ENCODE measurements at regions not wholly inside any gene's neighbourhood (a gene's known extent, or its start where the extent isn't known, plus 50 kb on each side); places are given as distances from the start of the nearest gene placed in this dataset.

GRCh38 chr1:99439433-99440075, 175.3 kb downstream of the PLPPR4 start:
- H2AFZ ChIP-seq (ENCODE audit: low read length), result no peak overlapping the region
- H3K4me3 ChIP-seq (ENCODE audit: extremely low read depth in 1 of 4, insufficient read depth in 2 of 4, low read depth in 3 of 4, low read length in 4 of 4), result no peak overlapping the region
- no peak overlapping the region for H2BK120ac ChIP-seq (replicated peaks; ENCODE audit: low read depth, low read length)
- H4K20me1 ChIP-seq (replicated peaks in 1 of 2; ENCODE audit: control insufficient read depth in 1 of 2, insufficient read depth in 2 of 2, low read length in 2 of 2), result no peaks in the 10 kb centered on the region
- no peaks in the 10 kb centered on the region for H3K9me3 ChIP-seq (ENCODE audit: insufficient read depth in 2 of 2, low read depth in 1 of 2, low read length in 1 of 2)
- H3K4me2 ChIP-seq (ENCODE audit: insufficient read depth in 1 of 2, low read depth in 2 of 2, low read length in 2 of 2), result no peak overlapping the region
- 90% methylated on average over 3 of the region's 3 CpGs; no CpG with 5 or more reads in 1 of the 2 experiments for WGBS, 2 experiments (ENCODE audit: extremely low coverage in 1 of 2, insufficient coverage in 1 of 2, insufficient read length in 1 of 2, insufficient replicate concordance in 2 of 2, low coverage in 1 of 2, low lambda C conversion rate in 2 of 2, missing lambda C conversion rate in 1 of 2)
- no peak overlapping the region for H3K4ac ChIP-seq (replicated peaks; ENCODE audit: insufficient read length, low read depth, low read length)
- no peak overlapping the region for H2BK15ac ChIP-seq (ENCODE audit: low read length)
- no peak for FAIRE-seq
- H2AK5ac ChIP-seq (ENCODE audit: low read depth, low read length), result no peak overlapping the region
- no peaks in the 10 kb centered on the region for H3K79me1 ChIP-seq (ENCODE audit: low read depth, low read length)
- no peaks in the 10 kb centered on the region for H3K4me1 ChIP-seq (replicated peaks in 1 of 4; ENCODE audit: control insufficient read depth in 3 of 4, insufficient read depth in 4 of 4, low read length in 3 of 4)
- H3K79me2 ChIP-seq (ENCODE audit: control insufficient read depth in 1 of 2, insufficient read depth in 2 of 2, low read length in 2 of 2), result no peaks in the 10 kb centered on the region
- H3K23ac ChIP-seq (ENCODE audit: insufficient read length), result no peak overlapping the region
- H2BK20ac ChIP-seq (ENCODE audit: low read length), result no peak overlapping the region
- no peak overlapping the region for H4K5ac ChIP-seq (ENCODE audit: insufficient read length, low read depth, low read length)
- no peak for DNase-seq (ENCODE audit: low read depth in 1 of 2, low spot score in 2 of 2)
- H3K56ac ChIP-seq (replicated peaks; ENCODE audit: insufficient read length, low read depth, low read length), result no peak overlapping the region
- H3K14ac ChIP-seq (ENCODE audit: insufficient read length), result no peak overlapping the region
- H2BK12ac ChIP-seq (ENCODE audit: low read depth, low read length), result no peak overlapping the region
- no peak overlapping the region for H4K91ac ChIP-seq (replicated peaks; ENCODE audit: insufficient read length, low read length)
- H3K23me2 ChIP-seq (ENCODE audit: low read depth, low read length), result no peaks in the 10 kb centered on the region
- no peaks in the 10 kb centered on the region for H3K36me3 ChIP-seq (ENCODE audit: control insufficient read depth in 2 of 4, insufficient read depth in 4 of 4, low read length in 3 of 4)
- ChIA-PET POLR2A (ENCODE audit: partially characterized antibody) (no interaction called here), CTCF (ENCODE audit: partially characterized antibody) (interaction anchor here (1.0 to 2.1 kb wide), 4 partner anchors 22 to 259 kb away, joined by 3 to 8 read pairs (median 3); no protein-coding TSS in a partner anchor)
- no peak overlapping the region for H3K9ac ChIP-seq (replicated peaks in 1 of 4; ENCODE audit: extremely low read depth in 1 of 4, low read depth in 3 of 4, low read length in 3 of 4)
- no peak overlapping the region for H3K18ac ChIP-seq (ENCODE audit: extremely low read depth, low read length)
- H2BK5ac ChIP-seq (ENCODE audit: low read depth, low read length), result no peak overlapping the region
- H3K27ac ChIP-seq (ENCODE audit: low read depth, low read length), result no peak overlapping the region
- H4K8ac ChIP-seq (ENCODE audit: extremely low read depth, insufficient read depth, low read length), result no peak overlapping the region
- H3K27me3 ChIP-seq (replicated peaks in 1 of 4; ENCODE audit: control insufficient read depth in 3 of 4, extremely low read depth in 1 of 4, insufficient read depth in 3 of 4, low read length in 3 of 4), result no peaks in the 10 kb centered on the region
- TF ChIP-seq CTCF (IDR thresholded peaks at IDR 0.05; ENCODE audit: control extremely low read depth in 1 of 3, insufficient read depth in 1 of 3, low read depth in 1 of 3, low read length in 3 of 3), result no peak
- no peak for TF ChIP-seq CEBPB (IDR thresholded peaks at IDR 0.05; ENCODE audit: low read depth, low read length)
- TF ChIP-seq JUN (IDR thresholded peaks at IDR 0.05; ENCODE audit: low read depth, low read length), result no peak
- no peak for TF ChIP-seq TBP (IDR thresholded peaks at IDR 0.05; ENCODE audit: low read depth, low read length)
- TF ChIP-seq CHD1 (IDR thresholded peaks at IDR 0.05; ENCODE audit: low read depth, low read length), result no peak
- no peak for TF ChIP-seq HDAC6 (IDR thresholded peaks at IDR 0.05; ENCODE audit: low read depth, low read length)
